Peyer's patch (tissue), 4 donors: ENCODE measurements at regions not wholly inside any gene's neighbourhood (a gene's known extent, or its start where the extent isn't known, plus 50 kb on each side); places are given as distances from the start of the nearest gene placed in this dataset.
"Not testable (repeated sequence)": the region's sequence is repeated elsewhere in the genome, so short reads cannot be mapped to it uniquely, and the experiment has no call there.

ENCODE experiments used
- DNase-seq, 3 donors: peaks; one replicate each; pipeline ENCODE4 v3.0.0-alpha.2; 2017 to 2019
- H3K27ac ChIP-seq, 4 donors: fragments of 200-600 bp; sonication (generic); one replicate each; pipeline ENCODE4 v1.5.1; 2016 to 2019
- H3K27me3 ChIP-seq, 2 donors: fragments of 200-600 bp; sonication (generic); one replicate each; pipeline ENCODE4 v1.5.1; 2019
- H3K36me3 ChIP-seq, 3 donors: fragments of 200-600 bp; sonication (generic); one replicate each; pipeline ENCODE4 v1.5.1; 2016 to 2019
- H3K4me1 ChIP-seq, 4 donors: fragments of 200-600 bp; sonication (generic); one replicate each; pipeline ENCODE4 v1.5.1; 2016 to 2019
- H3K4me3 ChIP-seq, 4 donors: fragments of 200-600 bp; sonication (generic); 1 replicate in 3 of 4; 2 replicates in 1 of 4; pipeline ENCODE4 v1.5.1; 2016 to 2019; ENCODE audit warnings: mild to moderate bottlenecking in 1 of 4
- H3K9me3 ChIP-seq, 4 donors: fragments of 200-600 bp; sonication (generic); one replicate each; pipeline ENCODE4 v1.5.1; 2016 to 2019; ENCODE audit warnings: mild to moderate bottlenecking in 1 of 4
- CTCF ChIP-seq, 6 experiments: fragments of 450-650 bp in 4 of 6; fragments of 200-600 bp in 2 of 6; sonication (generic) in 1 of 6; IDR thresholded peaks; one replicate each; pipeline ENCODE4 v1.5.1; 2017 to 2019; ENCODE audit warnings: antibody characterized with exemption in 6 of 6, mild to moderate bottlenecking in 3 of 6, moderate library complexity in 1 of 6
- POLR2A ChIP-seq, 2 donors: fragments of 450-650 bp; IDR thresholded peaks; one replicate each; pipeline ENCODE4 v1.5.1; 2017; ENCODE audit warnings: antibody characterized with exemption in 2 of 2, mild to moderate bottlenecking in 2 of 2, moderate library complexity in 2 of 2

- Histone ChIP-seq H3K27me3 (no peaks in the 10 kb centered on the region), H3K9me3 (peaks cover 0 to 2% (median 0%) of the 10 kb centered on the region in 4 donors), H3K36me3 (no peaks in the 10 kb centered on the region), H3K4me1 (no peaks in the 10 kb centered on the region), H3K4me3 (no peak overlapping the region), H3K27ac (no peak overlapping the region)
- DNase-seq: no peak
- TF ChIP-seq CTCF (IDR thresholded peaks at IDR 0.05): no peak
- TF ChIP-seq POLR2A (IDR thresholded peaks at IDR 0.05): no peak
Measured at GRCh38 chr4:189129044-189129694, 811.5 kb upstream of the FRG1 start.

GRCh38 chr4:189131118-189131517 lies 809.6 kb upstream of the FRG1 start:
- TF ChIP-seq POLR2A (IDR thresholded peaks at IDR 0.05) (no peak), CTCF (IDR thresholded peaks at IDR 0.05) (no peak)
- no peaks in the 10 kb centered on the region for H3K27me3 ChIP-seq

GRCh38 chr4:189136462-189136861 lies 804.2 kb upstream of the FRG1 start:
- Histone ChIP-seq H3K36me3 (no peaks in the 10 kb centered on the region), H3K4me3 (no peak overlapping the region), H3K27me3 (no peaks in the 10 kb centered on the region), H3K4me1 (no peaks in the 10 kb centered on the region), H3K9me3 (peaks cover 0 to 2% (median 0%) of the 10 kb centered on the region in 4 donors), H3K27ac (no peak overlapping the region)
- no peak for DNase-seq
- TF ChIP-seq POLR2A (IDR thresholded peaks at IDR 0.05) (no peak), CTCF (IDR thresholded peaks at IDR 0.05) (no peak)

More at GRCh38 chr4:189131118-189131517, 809.6 kb upstream of the FRG1 start:
- H3K4me3 ChIP-seq: no peak overlapping the region
- peaks cover 0 to 2% (median 0%) of the 10 kb centered on the region in 4 donors for H3K9me3 ChIP-seq
- H3K27ac ChIP-seq: no peak overlapping the region
- no peaks in the 10 kb centered on the region for H3K36me3 ChIP-seq
- no peak for DNase-seq
- no peaks in the 10 kb centered on the region for H3K4me1 ChIP-seq

- Histone ChIP-seq H3K36me3 (no peaks in the 10 kb centered on the region), H3K9me3 (peaks cover 0 to 6% (median 0%) of the 10 kb centered on the region in 4 donors), H3K27me3 (no peaks in the 10 kb centered on the region), H3K27ac (no peak overlapping the region), H3K4me1 (no peaks in the 10 kb centered on the region), H3K4me3 (no peak overlapping the region)
- no peak for TF ChIP-seq POLR2A (IDR thresholded peaks at IDR 0.05)
- TF ChIP-seq CTCF (IDR thresholded peaks at IDR 0.05): no peak
- DNase-seq: no peak
Measured at GRCh38 chr4:189143263-189143952, 797.3 kb upstream of the FRG1 start.

- no peak for TF ChIP-seq CTCF (IDR thresholded peaks at IDR 0.05)
- TF ChIP-seq POLR2A (IDR thresholded peaks at IDR 0.05): no peak
- Histone ChIP-seq H3K36me3 (no peaks in the 10 kb centered on the region), H3K27me3 (no peaks in the 10 kb centered on the region), H3K4me1 (no peaks in the 10 kb centered on the region), H3K27ac (no peak overlapping the region), H3K9me3 (peaks cover 0 to 6% (median 1%) of the 10 kb centered on the region in 4 donors), H3K4me3 (no peak overlapping the region)
- DNase-seq: no peak
Measured at GRCh38 chr4:189147005-189147929, 793.4 kb upstream of the FRG1 start.

GRCh38 chr4:189155083-189155482 lies 785.6 kb upstream of the FRG1 start:
- H3K27me3 ChIP-seq, H3K9me3 ChIP-seq: not testable (repeated sequence)

More at GRCh38 chr4:189155083-189155482, 785.6 kb upstream of the FRG1 start:
- H3K36me3 ChIP-seq, H3K4me1 ChIP-seq, H3K27ac ChIP-seq, H3K4me3 ChIP-seq, DNase-seq: not testable (repeated sequence)
